Testis (tissue), 2 donors: ENCODE measurements at regions not wholly inside any gene's neighbourhood (a gene's known extent, or its start where the extent isn't known, plus 50 kb on each side); places are given as distances from the start of the nearest gene placed in this dataset.

Source experiments
- DNase-seq: peaks from one replicate; pipeline ENCODE4 v3.0.0-alpha.2; 2019
- H3K27ac ChIP-seq, 2 donors: fragments of 200-600 bp; sonication (generic); one replicate each; pipeline ENCODE4 v1.5.1; 2019
- H3K27me3 ChIP-seq: fragments of 200-600 bp; sonication (generic); one replicate; pipeline ENCODE4 v1.5.1; 2019
- H3K36me3 ChIP-seq: fragments of 200-600 bp; sonication (generic); one replicate; pipeline ENCODE4 v1.5.1; 2017; ENCODE audit warnings: low read depth; ENCODE audit errors: missing control alignments
- H3K4me1 ChIP-seq: fragments of 200-600 bp; sonication (generic); one replicate; pipeline ENCODE4 v1.5.1; 2019
- H3K4me3 ChIP-seq, 2 donors: fragments of 200-600 bp; sonication (generic); one replicate each; pipeline ENCODE4 v1.5.1; 2017 to 2019
- H3K9me3 ChIP-seq: fragments of 200-600 bp; sonication (generic); one replicate; pipeline ENCODE4 v1.5.1; 2017
- POLR2A ChIP-seq: fragments of 450-650 bp; IDR thresholded peaks from one replicate; pipeline ENCODE4 v1.6.1; 2017; ENCODE audit warnings: antibody characterized with exemption, mild to moderate bottlenecking, moderate library complexity
- WGBS, 2 donors: methylation state at CpG; one replicate each; pipeline ENCODE4 v1.1.5; 2018; 5-methylcytosine and 5-hydroxymethylcytosine counted together
- intact Hi-C: fragments of 100-400 bp; cut with DNase I; formaldehyde crosslinking; loops from one replicate; pipeline ENCODE4 v1.15.1; 2023; ENCODE audit warnings: low total_unique reads
- TF ChIP-seq, protein P1 (sequence below), 3 experiments: fragments of 450-650 bp in 2 of 3; fragments of 200-600 bp in 1 of 3; sonication (generic) in 1 of 3; IDR thresholded peaks; one replicate each; pipeline ENCODE4 v1.5.1; 2016 to 2019; ENCODE audit warnings: antibody characterized with exemption in 3 of 3, mild to moderate bottlenecking in 2 of 3, moderate library complexity in 1 of 3

DNA sequence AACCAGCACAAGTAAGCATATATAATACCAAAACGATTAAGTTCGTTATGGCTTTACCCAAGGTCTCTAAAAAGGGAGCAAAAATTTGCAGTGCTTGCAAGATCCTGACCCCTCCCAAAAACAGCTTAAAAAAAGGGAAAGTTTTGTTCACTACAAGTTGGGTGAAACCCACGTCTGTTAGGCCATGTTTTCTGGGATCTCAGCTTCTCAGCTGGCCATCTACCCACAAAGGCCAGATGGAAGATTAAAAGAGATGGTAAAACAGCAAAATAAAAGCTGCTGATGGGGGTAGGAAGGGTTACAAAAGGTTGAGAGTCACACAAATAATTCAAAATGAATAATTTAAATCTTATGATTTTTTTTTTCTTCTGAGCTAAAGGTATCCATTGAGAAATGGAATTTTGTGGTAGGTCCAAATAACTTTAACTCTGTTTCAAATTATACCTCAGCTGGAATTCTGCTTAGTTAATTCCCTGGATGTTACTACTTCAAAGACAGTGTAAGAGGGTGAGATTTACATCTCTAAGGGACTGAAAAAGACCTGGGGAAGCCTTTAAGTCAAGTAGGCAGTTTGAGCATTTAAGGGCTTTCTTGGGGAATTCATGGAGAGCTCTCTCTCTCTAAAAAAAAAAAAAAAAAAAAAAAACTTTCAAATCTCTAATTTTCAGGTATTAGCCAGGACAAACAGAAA, 185.6 kb upstream of the NAV3 start:
- no peaks in the 10 kb centered on the region for H3K9me3 ChIP-seq
- H3K4me3 ChIP-seq, result no peak overlapping the region
- TF ChIP-seq, protein P1, sequence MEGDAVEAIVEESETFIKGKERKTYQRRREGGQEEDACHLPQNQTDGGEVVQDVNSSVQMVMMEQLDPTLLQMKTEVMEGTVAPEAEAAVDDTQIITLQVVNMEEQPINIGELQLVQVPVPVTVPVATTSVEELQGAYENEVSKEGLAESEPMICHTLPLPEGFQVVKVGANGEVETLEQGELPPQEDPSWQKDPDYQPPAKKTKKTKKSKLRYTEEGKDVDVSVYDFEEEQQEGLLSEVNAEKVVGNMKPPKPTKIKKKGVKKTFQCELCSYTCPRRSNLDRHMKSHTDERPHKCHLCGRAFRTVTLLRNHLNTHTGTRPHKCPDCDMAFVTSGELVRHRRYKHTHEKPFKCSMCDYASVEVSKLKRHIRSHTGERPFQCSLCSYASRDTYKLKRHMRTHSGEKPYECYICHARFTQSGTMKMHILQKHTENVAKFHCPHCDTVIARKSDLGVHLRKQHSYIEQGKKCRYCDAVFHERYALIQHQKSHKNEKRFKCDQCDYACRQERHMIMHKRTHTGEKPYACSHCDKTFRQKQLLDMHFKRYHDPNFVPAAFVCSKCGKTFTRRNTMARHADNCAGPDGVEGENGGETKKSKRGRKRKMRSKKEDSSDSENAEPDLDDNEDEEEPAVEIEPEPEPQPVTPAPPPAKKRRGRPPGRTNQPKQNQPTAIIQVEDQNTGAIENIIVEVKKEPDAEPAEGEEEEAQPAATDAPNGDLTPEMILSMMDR (IDR thresholded peaks at IDR 0.05), result no peak
- no peak for TF ChIP-seq POLR2A
- intact Hi-C loops, result no loop called here
- no peak overlapping the region for H3K27ac ChIP-seq
- H3K4me1 ChIP-seq, result no peaks in the 10 kb centered on the region
- 62 to 64% methylated on average over 3 of the region's 3 CpGs for WGBS, 2 donors
- H3K36me3 ChIP-seq, result no peaks in the 10 kb centered on the region
- DNase-seq, result no peak
- H3K27me3 ChIP-seq, result no peaks in the 10 kb centered on the region

- no peak for DNase-seq
Measured at GRCh38 chr12:77642246-77642645, 188.4 kb upstream of the NAV3 start.

GRCh38 chr12:77640356-77640755, 190.3 kb upstream of the NAV3 start:
- DNase-seq, result no peak
- Histone ChIP-seq H3K4me3 (no peak overlapping the region), H3K36me3 (no peaks in the 10 kb centered on the region), H3K27ac (no peak overlapping the region), H3K4me1 (no peaks in the 10 kb centered on the region), H3K27me3 (no peaks in the 10 kb centered on the region), H3K9me3 (no peaks in the 10 kb centered on the region)
- TF ChIP-seq, protein P1 (IDR thresholded peaks at IDR 0.05), result no peak
- no peak for TF ChIP-seq POLR2A
- intact Hi-C loops, result no loop called here

More at GRCh38 chr12:77642246-77642645, 188.4 kb upstream of the NAV3 start:
- WGBS, 2 donors, result 95% methylated on average over 3 of the region's 3 CpGs
- no peak overlapping the region for H3K27ac ChIP-seq
- H3K27me3 ChIP-seq, result no peaks in the 10 kb centered on the region
- H3K9me3 ChIP-seq, result no peaks in the 10 kb centered on the region
- no peaks in the 10 kb centered on the region for H3K36me3 ChIP-seq
- H3K4me3 ChIP-seq, result no peak overlapping the region
- TF ChIP-seq, protein P1 (IDR thresholded peaks at IDR 0.05), result no peak
- TF ChIP-seq POLR2A, result no peak
- no peaks in the 10 kb centered on the region for H3K4me1 ChIP-seq
- intact Hi-C loops, result no loop called here

DNA sequence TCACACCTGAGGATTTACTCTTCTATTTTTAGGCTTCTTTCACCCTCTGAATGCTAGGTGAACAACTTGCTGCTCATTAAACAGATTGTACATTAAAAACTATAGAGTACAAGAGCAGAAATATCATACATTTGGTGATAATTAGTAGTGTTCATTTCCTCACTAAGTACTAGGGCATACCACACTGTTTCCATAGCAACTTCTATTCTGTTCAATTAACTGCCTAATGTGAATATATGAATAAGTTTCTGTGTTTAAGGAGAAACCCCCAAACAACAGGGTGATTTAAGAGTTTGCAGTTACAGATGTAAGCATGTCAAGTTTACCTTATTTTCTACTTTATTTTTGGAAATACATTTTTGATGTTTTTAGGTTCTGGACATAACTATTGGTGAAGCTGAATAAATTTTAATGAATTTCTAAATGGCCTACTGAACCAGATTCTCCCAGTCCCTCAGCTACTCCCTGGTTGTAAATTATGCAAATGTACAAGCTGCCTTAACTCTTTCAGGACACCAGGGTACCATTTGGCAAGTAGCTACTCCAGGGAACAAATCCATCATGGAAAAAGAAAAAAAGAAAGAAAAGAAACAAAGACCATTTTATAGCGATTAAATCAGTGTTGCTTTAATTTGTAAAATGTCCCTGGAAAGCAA, 199.8 kb upstream of the NAV3 start:
- H3K4me1 ChIP-seq, result no peaks in the 10 kb centered on the region
- H3K27ac ChIP-seq, result no peak overlapping the region
- no peaks in the 10 kb centered on the region for H3K9me3 ChIP-seq
- H3K4me3 ChIP-seq, result no peak overlapping the region
- WGBS, 2 donors, result 47 to 68% methylated on average over 1 of the region's 1 CpG
- no peaks in the 10 kb centered on the region for H3K27me3 ChIP-seq
- DNase-seq, result no peak
- no peak for TF ChIP-seq POLR2A
- TF ChIP-seq, protein P1 (IDR thresholded peaks at IDR 0.05), result no peak
- H3K36me3 ChIP-seq, result no peaks in the 10 kb centered on the region
- intact Hi-C loops, result no loop called here

- Histone ChIP-seq H3K4me3 (no peak overlapping the region), H3K27ac (no peak overlapping the region), H3K4me1 (no peaks in the 10 kb centered on the region), H3K27me3 (no peaks in the 10 kb centered on the region), H3K9me3 (no peaks in the 10 kb centered on the region), H3K36me3 (no peaks in the 10 kb centered on the region)
- DNase-seq, result no peak
- intact Hi-C loops, result no loop called here
- WGBS, 2 donors, result 78 to 79% methylated on average over 3 of the region's 3 CpGs
- TF ChIP-seq, protein P1 (IDR thresholded peaks at IDR 0.05), result no peak
- no peak for TF ChIP-seq POLR2A
Measured at GRCh38 chr12:77630344-77630743, 200.3 kb upstream of the NAV3 start.
